HG03097 (cell line): ENCODE measurements at regions not wholly inside any gene's neighbourhood (a gene's known extent, or its start where the extent isn't known, plus 50 kb on each side); places are given as distances from the start of the nearest gene placed in this dataset.

Source experiments
- ATAC-seq: cut with Tn5 transposase; IDR thresholded peaks from one replicate; pipeline ENCODE4 v1.9.1; 2021; ENCODE audit not compliant: unreplicated experiment, low FRiP score

DNA sequence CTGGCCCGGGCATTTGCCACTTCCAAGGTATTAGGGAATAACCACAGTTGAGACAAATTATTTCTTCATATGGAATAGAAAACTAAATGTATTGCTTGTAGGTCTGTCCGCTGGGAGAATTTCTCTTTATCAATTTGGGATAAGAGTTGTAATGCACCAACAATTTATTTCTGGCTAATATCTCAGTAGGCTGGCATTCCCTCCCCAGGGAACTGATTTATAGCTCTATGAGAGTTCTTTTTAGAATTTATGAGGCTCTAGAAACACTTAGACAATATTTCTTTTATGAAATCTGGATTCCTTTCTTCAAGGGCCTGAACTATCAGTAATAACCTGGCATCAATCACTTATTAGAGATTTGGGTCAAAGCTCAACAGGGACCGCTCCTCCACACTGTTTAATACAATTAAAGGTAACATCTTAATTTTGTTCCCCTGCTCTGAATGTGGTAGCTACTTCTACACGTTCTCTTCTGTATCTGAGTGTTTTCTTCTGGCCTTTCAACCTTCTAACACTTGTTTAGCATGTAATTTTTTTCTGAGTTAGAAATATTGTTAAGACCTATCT is 857.4 kb upstream of the PRR20A start:
- no peak for ATAC-seq

DNA sequence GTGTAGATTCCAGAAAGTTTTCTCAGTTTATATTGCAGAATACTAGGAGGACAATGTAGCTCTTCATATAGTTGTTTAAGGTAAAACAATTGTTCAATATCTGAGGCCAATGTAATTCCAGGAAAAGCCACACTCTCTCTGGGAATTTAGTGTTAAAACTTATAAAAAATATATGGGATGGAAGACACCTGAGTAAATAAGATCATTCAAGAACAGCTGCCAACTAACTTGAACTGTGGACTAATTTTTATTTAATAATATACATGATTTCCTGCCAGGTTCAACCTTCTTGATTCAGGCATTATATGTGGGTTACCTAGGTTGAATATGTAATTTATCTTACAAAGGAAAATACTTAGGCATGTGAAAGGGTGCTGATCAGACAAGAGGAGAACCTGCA is 841.1 kb upstream of the PRR20A start:
- ATAC-seq = no peak

DNA sequence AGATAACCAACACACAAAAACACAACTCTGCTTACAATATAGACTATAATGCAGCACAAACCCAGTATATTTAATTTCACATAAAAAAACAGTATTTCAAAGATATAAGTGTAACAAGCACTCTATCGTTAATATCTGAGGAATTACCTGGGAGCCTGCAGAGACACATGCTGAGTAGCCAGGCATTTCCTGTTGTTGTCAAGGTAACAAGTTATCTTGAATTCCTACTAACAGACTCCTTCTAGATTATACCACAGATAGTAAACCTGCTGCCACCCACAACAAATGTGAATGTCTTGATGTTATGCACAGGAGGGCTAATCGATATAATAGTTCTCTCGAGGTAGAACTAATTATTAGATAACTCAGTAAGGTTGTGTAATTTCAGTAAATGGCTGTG is 826.0 kb upstream of the PRR20A start:
- ATAC-seq = no peak

DNA sequence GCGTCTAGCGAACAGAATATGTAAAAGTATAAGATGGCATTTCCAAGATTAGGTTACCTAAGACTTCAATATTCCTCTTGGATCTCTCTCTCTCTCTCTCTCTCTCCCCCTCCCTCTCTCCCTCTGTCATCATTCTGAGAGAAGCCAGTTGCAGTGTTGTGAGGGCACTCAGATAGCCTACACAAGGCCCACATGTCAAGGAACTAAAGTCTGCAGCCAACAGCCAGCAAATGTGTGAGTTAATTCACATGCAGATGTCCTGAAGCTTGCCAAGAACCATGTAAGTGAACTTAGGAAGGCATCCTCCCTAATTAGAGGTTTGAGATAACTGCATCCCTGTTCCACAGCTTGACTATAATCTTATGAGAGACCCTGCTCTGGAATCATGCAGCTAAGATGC is 822.9 kb upstream of the PRR20A start:
- ATAC-seq = no peak

DNA sequence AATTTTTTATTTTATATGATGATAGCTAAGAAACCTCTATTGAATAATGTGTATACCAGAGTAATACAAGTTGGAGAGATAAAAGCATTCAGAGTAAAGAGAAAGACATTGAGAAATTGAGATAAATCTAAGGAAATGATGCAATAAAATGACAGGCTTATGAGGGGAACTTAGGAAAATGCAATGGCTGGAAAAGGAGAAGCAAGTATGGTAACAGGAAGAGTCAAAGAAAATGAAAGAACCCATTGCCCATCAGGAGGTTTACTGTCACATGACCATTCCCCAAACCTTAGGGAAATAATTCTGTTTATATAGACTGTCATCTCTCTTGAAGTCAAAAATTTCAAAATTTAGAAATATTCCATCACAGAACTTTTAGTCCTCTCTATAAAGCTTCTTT is 808.0 kb upstream of the PRR20A start:
- ATAC-seq = no peak

DNA sequence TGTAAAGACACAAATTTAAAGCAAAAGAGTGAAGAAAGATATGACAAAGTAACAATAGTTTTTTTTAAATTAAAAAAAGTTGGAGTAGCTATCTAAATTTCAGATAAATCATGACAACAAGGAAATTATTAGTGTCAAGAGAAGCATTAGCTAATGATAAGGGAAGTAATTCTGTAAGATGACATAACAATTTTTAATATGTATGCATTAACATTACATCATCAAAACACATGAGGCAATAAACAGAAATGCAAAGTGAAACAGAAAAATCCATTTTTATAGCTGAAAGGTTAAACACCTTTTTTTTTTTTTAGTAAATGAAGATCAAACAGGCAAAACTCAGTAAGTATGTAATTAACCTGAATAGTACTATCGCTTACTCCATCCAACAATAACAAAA is 804.9 kb upstream of the PRR20A start:
- no peak for ATAC-seq

DNA sequence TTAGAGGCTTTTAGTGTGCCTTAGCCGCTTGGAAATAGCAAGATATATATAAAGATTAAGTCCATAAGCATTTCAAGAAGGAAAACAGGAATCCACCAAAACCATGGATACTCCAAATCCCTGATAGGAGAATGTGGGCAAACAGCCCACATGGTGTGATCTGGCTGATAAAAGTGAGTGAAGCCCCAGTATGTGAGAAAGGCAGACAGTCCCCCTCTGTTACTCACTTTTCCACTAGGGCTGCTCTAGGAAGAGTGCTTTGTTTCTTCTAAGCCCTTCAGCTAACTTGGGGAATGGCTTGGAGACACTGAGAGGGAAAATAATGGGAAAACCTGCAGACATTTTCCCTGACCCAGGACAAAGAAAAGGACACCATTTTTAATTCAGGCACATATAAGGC is 802.3 kb upstream of the PRR20A start:
- ATAC-seq = no peak

DNA sequence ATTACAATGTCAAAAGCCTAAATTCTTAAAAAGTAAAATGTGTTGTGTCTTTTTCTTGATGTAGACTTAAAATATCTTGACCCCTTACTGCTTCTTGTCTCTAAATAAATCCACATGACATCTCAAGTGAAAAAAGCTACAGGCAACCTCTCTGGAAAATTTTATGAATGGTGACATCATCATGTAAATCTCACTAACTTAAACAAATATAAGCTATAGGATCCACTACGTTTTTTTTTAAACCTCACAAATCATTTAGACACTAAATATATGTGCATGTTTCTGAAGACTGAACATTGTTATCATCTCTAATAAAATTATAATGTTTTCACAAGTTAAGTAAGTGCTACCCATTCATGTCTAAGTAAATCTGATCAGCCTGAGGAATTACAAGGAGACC is 793.7 kb upstream of the PRR20A start:
- ATAC-seq = no peak

DNA sequence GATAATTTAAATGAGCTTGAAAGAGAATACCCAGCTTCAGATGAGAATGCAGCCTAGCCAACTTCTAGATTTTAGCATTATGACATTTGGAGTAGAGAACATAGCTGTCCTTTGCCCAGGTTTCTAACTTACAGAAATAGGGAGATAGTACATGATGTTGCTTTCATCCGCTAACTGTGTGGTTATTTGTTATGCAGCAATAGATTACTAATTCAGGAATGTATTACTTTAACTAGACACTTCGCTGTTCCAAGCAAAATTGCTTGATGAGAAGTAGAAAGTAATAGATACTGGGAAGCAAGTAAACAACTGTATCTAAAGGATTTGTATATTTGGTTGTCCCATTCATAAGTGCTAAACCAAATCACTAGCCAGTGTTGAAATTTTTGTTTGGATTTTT is 790.9 kb upstream of the PRR20A start:
- ATAC-seq = no peak

DNA sequence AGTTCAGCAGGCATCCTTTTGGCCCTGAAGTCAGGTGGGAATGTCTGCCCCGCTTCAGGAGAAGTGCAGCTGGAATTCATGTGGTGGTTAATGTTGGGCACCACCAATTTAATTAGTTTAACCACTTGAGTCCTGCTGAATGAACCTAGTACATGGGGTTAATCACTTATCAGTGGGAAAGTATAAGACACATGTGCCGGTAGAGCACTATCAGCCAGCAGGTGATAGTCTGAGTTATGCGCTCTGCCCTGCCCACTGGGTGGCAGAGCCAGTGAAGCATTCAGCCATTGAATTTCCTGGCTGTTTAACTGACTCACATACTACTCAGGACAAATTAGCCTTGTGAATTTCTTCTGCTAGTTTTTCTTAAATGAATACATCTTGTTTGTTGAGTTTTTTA is 789.7 kb upstream of the PRR20A start:
- ATAC-seq = no peak

DNA sequence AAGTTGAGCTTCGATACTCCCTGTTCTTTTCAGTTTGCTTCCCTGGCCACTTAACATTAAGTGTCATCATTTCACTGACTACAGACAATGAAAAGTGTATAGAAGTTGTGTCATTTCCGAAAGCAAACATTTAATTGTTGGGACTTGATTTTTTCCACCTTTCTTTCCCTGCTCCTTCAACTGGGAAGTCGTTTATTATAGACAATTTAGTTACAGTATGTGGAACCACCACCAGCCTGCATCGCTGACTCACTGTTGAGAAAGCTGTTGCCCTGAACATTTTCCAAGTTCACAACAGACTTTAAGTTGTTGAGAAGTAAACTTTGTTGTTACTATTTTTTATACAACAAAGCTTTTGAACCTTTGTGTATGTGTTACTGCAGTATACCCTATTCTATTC is 788.4 kb upstream of the PRR20A start:
- no peak for ATAC-seq

DNA sequence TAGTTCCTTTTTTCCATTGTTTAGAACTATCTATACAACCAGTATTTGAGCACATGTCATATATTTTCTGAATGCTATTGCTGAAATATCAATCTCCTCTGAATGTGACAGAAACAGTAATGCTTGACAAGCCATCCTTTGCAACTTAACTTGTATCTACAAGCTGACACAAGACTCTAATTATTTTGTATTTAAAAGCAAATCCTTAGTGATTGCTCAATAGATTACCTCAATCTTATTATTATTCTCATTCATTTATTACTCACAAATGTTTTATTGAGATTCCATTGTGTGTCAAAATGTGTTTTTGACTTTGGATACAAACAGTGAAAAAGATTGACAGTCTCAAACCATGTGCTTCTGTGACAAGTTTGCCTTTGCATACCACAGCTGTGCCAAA is 787.8 kb upstream of the PRR20A start:
- ATAC-seq = no peak

DNA sequence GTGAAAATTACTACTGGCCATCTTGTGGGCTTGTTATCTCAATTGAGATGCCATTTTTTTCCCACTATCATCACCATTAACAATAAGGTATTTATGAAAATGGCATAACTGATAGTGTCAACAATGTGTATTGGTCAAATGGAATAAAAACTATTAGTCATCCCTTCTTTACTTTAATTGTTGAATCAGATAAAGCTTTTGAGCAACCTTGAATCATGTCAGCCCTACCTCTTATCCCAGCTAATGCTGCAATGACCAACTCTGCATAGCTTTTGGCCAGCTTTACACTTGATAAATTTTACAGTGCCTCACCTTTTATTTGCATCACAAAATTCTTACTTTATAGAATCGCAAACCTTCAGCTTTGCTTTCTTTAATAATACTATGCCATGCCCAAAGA is 784.0 kb upstream of the PRR20A start:
- no peak for ATAC-seq

DNA sequence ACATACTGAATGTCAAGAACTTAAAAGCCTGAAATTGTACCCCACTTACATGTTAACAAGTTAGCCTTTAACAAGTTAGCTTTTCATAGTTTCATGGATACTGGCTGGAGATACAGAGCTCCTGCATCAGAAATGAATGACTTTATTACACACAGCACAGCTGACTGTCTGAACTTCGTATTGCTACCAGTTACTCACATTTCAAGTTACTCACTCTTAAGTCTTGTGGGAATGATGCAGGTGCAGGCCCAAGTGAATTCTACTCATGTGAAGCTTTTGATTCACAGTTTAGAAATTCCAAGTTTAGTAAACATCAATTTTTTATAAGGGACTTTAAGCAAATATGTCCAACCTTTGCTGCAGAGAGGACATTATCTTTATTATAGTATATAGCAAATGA is 762.2 kb upstream of the PRR20A start:
- no peak for ATAC-seq

DNA sequence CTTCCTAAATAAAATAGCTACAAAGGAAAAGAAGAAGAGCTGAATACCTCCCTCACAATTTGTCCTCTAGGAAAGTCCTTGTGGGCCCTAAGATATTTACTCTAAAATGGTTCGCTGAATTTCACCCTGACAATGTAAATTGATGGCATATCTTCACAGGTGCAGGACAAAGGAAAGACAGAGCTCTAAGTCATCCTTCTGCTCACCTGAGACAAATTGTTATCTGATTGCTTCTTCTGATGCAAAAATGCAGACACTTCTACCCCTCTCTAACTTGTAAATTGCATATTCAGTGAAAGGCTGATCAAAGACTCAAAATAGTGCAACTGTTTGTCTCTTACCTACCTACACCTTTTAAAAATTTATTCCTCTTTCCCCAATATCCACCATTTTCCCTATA is 747.2 kb upstream of the PRR20A start:
- no peak for ATAC-seq

DNA sequence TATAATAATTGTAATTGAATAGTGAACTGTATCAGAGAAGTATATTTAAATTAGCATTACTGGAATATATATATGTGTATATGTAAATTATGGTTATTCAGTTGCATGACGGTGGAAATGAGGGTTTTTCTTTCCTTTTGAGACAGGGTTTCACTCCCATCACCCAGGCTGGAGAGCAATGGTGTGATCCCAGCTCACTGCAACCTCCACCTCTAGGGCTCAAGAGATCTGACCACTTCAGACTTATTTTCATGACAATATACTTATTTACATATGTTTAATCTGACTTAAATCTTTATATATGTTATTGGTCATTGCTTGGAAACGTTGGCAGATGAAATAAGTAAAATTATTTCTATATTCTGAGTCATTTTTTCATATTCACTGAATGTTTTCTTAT is 744.4 kb upstream of the PRR20A start:
- no peak for ATAC-seq

DNA sequence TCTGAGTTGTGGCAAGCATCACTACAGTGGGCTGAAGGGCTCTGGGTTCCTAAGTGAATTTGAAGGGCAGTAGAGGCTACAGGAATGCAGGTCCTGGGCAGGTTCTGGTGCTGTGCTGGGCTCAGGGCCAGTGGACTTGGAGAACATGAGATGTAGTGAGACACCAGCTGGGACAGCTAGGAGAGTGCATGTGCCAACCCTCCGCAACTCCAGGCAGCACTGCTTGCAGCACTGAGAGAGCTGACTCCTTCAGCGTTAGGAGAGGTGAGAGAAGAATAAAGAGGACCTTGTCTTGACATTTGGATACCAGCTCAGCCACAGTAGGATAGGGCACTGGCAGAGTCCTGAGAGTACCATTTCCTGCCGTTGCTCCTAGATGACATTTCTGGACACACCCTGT is 739.9 kb upstream of the PRR20A start:
- ATAC-seq = no peak

DNA sequence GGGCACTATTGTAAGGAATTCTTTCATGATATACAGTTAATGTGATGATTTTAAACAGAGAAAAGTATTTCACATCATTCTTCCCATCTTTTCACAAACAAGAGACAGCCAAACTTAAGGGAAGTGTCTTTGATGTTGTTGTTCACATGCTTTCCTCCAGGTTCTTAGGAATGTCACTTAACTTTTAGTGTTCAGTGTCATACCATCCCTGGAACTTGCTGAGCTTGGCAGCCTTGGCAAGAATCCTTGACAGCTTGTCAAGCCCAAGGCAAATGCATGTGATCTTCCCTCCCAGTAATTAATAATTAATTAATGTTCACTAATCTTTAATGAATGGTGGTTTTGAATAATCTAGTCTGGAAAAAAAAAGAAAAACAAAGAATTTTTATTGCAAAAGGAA is 727.9 kb upstream of the PRR20A start:
- no peak for ATAC-seq

DNA sequence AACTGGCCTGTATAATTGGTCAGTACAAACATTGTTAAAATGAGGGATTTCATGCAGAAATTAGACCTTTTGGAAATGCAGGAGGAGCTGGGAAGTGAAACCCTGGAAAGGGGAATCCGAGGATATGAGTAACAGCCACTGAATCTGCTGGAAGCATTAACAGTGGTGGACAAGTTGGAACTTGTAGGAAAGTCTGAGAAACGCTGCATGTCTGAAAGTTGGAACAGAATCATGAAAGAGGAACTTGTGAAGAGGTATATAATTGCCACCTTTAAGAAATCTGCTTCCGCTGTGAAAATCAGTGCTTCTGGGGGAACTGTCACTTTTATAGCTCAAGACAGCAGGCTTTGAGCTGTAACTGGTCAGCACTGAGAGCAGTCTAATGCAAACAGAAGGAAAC is 716.5 kb upstream of the PRR20A start:
- no peak for ATAC-seq

DNA sequence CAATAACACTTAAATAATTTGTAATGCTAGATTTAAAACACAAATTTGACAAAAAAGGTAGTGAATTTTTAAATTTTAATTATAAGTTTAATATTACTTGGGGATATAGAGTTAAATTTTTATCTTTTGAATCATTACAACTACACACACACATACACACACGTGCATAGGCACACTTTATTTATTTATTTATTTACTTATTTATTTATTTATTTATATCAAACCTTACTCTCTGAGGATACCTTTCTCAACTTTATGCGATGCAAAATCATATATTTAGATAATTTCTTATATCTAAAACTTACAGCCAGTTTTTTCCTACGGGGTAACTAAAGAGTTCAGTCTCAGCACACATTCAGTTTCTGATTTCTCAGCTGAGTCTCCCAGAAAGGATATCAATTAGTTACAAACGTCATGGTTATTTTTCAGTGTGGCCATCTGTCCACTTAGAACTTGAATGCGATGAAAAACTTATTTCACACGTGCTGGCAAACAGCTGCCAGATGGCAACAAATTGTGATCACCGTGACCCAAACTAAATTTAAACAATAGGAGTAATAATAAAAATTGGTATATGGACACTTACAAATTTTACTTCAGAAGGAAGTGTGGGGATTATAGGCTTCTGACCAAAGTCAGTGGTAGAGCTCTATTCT is 683.1 kb upstream of the PRR20A start:
- ATAC-seq = no peak

DNA sequence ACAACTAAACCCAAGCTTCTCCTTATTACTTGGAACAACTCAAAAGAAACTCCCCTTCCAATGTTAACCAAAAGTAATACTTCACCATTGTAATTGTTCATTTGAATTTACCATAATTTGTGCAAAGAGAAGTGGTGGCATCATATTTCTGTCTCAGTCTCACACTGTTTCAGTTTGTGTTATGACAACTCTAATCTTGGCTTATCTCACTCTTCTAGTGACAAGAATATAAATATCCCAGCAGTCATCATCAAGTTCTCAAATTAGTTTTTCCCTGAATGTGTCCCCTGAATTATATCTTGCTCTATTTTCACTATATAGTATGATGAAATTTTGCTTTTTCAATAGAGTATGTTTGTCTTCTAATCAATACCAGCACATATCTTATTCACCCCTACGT is 681.4 kb upstream of the PRR20A start:
- no peak for ATAC-seq

DNA sequence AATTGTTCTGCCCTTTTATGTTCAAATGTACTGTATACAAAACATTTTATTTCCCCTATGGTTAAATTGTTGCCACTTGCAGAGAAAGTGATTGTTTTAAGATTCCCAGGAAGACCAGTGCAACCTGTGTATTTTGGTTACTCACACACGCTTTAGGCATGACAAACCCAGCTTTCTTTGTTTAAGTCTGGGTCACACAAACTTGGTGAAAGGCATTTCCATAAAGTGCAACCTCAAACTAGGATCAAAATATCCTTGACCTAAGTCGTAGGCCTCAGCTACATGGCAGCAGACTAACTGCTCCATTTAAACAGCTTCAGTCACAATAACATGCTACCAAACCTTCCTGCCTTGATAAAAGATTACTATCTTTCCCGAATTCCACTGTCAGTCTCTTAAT is 639.0 kb upstream of the PRR20A start:
- no peak for ATAC-seq

DNA sequence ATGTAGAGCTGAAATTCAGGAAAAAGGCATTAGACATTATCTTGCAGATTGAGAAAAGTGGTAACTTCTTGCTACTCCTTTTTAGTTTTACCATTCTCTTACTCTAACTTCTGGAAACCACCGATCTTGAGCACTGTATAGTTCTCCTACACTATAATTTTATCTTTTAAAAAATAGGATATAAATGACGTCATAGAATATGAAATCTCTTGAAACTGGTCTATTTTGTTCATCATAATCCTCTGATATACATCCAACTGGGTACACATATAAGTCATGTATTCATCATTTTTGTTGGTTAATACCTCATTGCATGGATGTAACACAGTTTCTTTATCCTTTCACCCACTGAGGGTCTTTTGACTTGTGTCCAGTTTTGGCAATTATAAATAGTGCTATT is 629.9 kb upstream of the PRR20A start:
- ATAC-seq = no peak
